ENCODE measurements at regions not wholly inside any gene's neighbourhood (a gene's known extent, or its start where the extent isn't known, plus 50 kb on each side); places are given as distances from the start of the nearest gene placed in this dataset.
"Not testable (repeated sequence)": the region's sequence is repeated elsewhere in the genome, so short reads cannot be mapped to it uniquely, and the experiment has no call there.

DNA sequence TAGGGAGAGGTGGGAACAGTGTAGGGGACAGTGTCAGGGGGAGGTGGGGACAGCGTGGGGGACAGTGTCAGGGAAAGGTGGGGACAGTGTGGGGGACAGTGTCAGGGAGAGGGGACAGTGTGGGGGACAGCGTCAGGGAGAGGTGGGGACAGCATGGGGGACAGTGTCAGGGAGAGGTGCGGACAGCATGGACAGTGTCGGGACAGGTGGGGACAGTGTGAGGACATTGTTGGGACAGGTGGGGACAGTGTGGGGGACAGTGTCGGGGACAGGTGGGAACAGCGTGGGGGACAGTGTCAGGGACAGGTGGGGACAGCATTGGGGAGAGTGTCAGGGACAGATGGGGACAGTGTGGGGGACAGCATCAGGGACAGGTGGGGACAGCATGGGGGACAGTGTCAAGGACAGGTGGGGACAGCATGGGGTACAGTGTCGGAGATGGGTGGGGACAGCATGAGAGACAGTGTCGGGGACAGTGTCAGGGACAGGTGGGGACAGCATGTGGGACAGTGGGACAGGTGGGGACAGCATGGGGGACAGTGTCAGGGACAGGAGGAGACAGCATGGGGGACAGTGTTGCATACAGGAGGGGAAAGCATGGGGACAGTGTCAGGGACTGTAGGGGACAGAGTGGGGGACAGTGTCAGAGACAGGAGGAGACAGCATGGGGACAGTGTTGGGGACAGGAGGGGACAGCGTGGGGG is 139.0 kb downstream of the TMEM121 start:
- Histone ChIP-seq H3K4me3 (ENCODE audit: insufficient read length, low read depth) (no peak overlapping the region), H3K4me1 (ENCODE audit: insufficient read depth, insufficient read length) (no peaks in the 10 kb centered on the region), H3K27me3 (ENCODE audit: insufficient read depth, insufficient read length) (no peaks in the 10 kb centered on the region), H3K9ac (ENCODE audit: insufficient read length, low read depth) (no peak overlapping the region), H3K36me3 (ENCODE audit: insufficient read depth, insufficient read length, low read length) (no peaks in the 10 kb centered on the region), H3K9me3 (ENCODE audit: insufficient read depth, low read length) (no peaks in the 10 kb centered on the region)
- no peak for TF ChIP-seq ZNF274 (IDR thresholded peaks at IDR 0.05; ENCODE audit: low read depth, low read length)
- no peak for TF ChIP-seq SUZ12 (IDR thresholded peaks at IDR 0.05; ENCODE audit: extremely low read depth, insufficient read depth, insufficient read length)
- TF ChIP-seq YY1 (IDR thresholded peaks at IDR 0.05; ENCODE audit: insufficient read depth, insufficient read length) = no peak
- no peak for DNase-seq (ENCODE audit: low read depth, low spot score)

DNA sequence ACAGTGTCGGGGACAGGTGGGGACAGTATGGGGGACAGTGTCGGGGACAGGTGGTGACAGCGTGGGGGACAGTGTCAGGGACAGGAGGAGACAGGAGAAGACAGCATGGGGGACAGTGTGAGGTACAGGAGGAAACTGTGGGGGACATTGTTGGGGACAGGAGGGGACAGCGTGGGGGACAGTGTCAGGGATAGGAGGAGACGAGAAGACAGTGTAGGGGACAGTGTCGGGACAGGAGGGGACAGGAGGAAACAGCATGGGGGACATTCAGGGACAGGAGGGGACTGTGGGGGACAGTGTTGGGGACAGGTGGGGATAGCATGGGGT is 139.5 kb downstream of the TMEM121 start:
- Histone ChIP-seq H3K27me3 (ENCODE audit: insufficient read depth, insufficient read length) (no peaks in the 10 kb centered on the region), H3K9ac (ENCODE audit: insufficient read length, low read depth) (no peak overlapping the region), H3K4me1 (ENCODE audit: insufficient read depth, insufficient read length) (no peaks in the 10 kb centered on the region), H3K9me3 (ENCODE audit: insufficient read depth, low read length) (no peaks in the 10 kb centered on the region), H3K4me3 (ENCODE audit: insufficient read length, low read depth) (no peak overlapping the region), H3K36me3 (ENCODE audit: insufficient read depth, insufficient read length, low read length) (no peaks in the 10 kb centered on the region)
- no peak for DNase-seq (ENCODE audit: low read depth, low spot score)
- no peak for TF ChIP-seq ZNF274 (IDR thresholded peaks at IDR 0.05; ENCODE audit: low read depth, low read length)
- TF ChIP-seq SUZ12 (IDR thresholded peaks at IDR 0.05; ENCODE audit: extremely low read depth, insufficient read depth, insufficient read length) = no peak

DNA sequence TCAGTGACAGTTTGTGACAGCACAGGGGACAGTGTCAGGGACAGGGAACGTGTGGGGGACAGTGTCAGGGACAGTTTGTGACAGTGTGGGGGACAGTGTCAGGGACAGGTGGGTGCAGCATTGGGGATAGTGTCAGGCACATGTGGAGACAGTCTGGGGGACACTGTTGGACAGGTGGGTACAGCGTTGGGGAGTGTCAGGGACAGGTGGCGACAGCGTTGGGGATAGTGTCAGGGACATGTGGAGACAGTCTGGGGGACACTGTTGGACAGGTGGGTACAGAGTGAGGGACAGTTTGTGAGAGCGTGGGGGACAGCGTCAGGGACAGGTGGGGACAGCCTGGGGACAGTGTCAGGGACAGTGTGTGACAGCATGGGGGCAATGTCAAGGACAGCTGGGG is 140.0 kb downstream of the TMEM121 start:
- H3K4me1 ChIP-seq (ENCODE audit: insufficient read depth, insufficient read length) = no peaks in the 10 kb centered on the region
- TF ChIP-seq SUZ12 (IDR thresholded peaks at IDR 0.05; ENCODE audit: extremely low read depth, insufficient read depth, insufficient read length) = no peak
- no peak for TF ChIP-seq ZNF274 (IDR thresholded peaks at IDR 0.05; ENCODE audit: low read depth, low read length)
- TF ChIP-seq YY1 (IDR thresholded peaks at IDR 0.05; ENCODE audit: insufficient read depth, insufficient read length) = no peak
- H3K27me3 ChIP-seq (ENCODE audit: insufficient read depth, insufficient read length) = no peaks in the 10 kb centered on the region
- H3K9ac ChIP-seq (ENCODE audit: insufficient read length, low read depth) = no peak overlapping the region
- H3K36me3 ChIP-seq (ENCODE audit: insufficient read depth, insufficient read length, low read length) = no peaks in the 10 kb centered on the region
- no peak for DNase-seq (ENCODE audit: low read depth, low spot score)
- no peaks in the 10 kb centered on the region for H3K9me3 ChIP-seq (ENCODE audit: insufficient read depth, low read length)
- H3K4me3 ChIP-seq (ENCODE audit: insufficient read length, low read depth) = no peak overlapping the region

DNA sequence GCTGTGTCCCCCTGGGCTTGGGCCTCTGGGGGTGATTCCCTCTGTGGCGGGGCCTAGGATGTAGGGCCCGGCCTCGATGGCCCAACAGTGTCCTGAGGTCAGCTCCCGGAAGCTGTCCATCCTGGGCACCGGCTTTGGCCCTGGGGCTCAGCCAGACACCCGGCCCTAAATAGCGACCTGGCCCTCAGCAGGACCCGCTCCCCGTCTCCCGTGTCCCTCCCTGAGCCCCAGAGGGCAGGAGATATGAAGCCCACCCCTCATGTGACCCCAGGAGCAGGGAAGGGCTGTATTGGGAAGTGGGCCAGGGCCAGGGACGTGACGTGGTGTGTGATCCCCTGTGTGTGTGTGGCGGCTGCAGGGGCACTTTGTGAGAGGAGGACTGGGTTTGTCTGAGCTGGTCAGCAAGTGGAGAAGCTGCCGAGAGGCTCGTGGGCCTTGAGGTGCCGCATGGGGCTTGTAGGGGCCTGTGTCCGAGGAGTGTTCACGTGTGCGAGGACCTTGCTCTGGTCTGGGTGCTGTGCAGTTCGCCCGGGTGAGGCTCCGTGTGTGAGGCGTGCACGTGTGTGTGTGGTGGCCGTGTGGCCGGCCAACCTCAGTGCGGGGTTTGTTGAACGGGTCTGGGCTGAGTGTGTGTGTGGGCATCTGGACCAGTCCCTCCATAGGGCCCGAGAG is 140.7 kb downstream of the TMEM121 start:
- not testable (repeated sequence) for H3K4me1 ChIP-seq (ENCODE audit: insufficient read depth, insufficient read length); H3K27me3 ChIP-seq (ENCODE audit: insufficient read depth, insufficient read length); H3K9me3 ChIP-seq (ENCODE audit: insufficient read depth, low read length); H3K9ac ChIP-seq (ENCODE audit: insufficient read length, low read depth); H3K4me3 ChIP-seq (ENCODE audit: insufficient read length, low read depth); H3K36me3 ChIP-seq (ENCODE audit: insufficient read depth, insufficient read length, low read length); DNase-seq (ENCODE audit: low read depth, low spot score)

DNA sequence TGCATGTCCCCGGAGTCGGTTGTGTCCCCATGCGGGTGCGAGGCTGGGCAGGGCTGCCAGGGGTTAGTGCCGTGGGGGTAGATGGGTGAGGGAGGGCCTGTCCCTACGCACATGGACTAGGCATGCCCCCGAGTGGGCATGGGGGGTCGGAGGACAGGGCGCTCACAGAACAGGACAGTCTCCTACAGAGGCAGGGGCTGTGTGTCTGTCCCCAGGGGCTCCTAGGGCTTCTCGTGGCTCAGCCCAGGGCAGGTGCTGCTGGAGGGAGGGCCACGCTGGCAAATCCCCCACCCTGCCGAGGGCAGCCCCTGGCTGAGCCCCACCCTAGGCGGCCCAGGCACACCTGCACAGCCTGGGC is 141.3 kb downstream of the TMEM121 start:
- H3K4me1 ChIP-seq (ENCODE audit: insufficient read depth, insufficient read length); H3K9me3 ChIP-seq (ENCODE audit: insufficient read depth, low read length); H3K9ac ChIP-seq (ENCODE audit: insufficient read length, low read depth); H3K27me3 ChIP-seq (ENCODE audit: insufficient read depth, insufficient read length); H3K4me3 ChIP-seq (ENCODE audit: insufficient read length, low read depth); H3K36me3 ChIP-seq (ENCODE audit: insufficient read depth, insufficient read length, low read length); DNase-seq (ENCODE audit: low read depth, low spot score): not testable (repeated sequence)

DNA sequence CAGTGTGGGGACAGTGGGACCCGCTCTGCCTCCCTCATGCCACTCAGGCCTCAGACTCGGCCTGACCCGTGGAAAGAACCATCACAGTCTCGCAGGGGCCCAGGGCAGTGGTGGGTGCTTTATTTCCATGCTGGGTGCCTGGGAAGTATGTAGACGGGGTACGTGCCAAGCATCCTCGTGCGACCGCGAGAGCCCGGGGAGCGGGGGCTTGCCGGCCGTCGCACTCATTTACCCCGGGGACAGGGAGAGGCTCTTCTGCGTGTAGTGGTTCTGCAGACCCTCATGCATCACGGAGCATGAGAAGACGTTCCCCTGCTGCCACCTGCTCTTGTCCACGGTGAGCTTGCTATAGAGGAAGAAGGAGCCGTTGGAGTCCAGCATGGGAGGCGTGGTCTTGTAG is 141.6 kb downstream of the TMEM121 start:
- H3K9me3 ChIP-seq (ENCODE audit: insufficient read depth, low read length); H3K9ac ChIP-seq (ENCODE audit: insufficient read length, low read depth); DNase-seq (ENCODE audit: low read depth, low spot score); H3K4me3 ChIP-seq (ENCODE audit: insufficient read length, low read depth); H3K36me3 ChIP-seq (ENCODE audit: insufficient read depth, insufficient read length, low read length); H3K4me1 ChIP-seq (ENCODE audit: insufficient read depth, insufficient read length); H3K27me3 ChIP-seq (ENCODE audit: insufficient read depth, insufficient read length): not testable (repeated sequence)

DNA sequence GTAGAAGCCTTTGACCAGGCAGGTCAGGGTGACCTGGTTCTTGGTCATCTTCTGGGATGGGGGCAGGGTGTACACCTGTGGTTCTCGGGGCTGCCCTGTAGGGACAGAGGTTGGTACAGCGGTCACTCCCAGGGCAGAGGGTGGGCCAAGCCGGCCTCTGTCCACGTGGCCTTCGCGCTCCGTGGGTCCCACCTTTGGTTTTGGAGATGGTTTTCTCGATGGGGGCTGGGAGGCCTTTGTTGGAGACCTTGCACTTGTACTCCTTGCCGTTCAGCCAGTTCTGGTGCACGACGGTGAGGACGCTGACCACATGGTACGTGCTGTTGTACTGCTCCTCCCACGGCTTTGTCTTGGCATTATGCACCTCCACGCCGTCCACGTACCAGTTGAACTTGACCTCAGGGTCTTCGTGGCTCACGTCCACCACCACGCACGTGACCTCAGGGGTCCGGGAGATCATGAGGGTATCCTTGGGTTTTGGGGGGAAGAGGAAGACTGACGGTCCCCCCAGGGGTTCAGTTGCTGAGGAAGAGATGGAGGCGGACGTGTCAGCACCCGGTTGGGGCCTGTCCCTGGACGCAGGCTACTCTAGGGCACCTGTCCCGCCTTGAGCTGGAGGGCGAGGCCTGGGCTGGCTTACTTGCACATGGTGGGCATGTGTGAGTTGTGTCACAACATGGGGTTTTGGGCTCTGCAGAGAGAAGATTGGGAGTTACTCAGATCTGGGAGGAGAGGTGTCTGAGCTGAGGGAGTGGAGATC is 142.3 kb downstream of the TMEM121 start:
- not testable (repeated sequence) for H3K27me3 ChIP-seq (ENCODE audit: insufficient read depth, insufficient read length); DNase-seq (ENCODE audit: low read depth, low spot score); H3K4me1 ChIP-seq (ENCODE audit: insufficient read depth, insufficient read length); H3K9ac ChIP-seq (ENCODE audit: insufficient read length, low read depth); H3K36me3 ChIP-seq (ENCODE audit: insufficient read depth, insufficient read length, low read length); H3K4me3 ChIP-seq (ENCODE audit: insufficient read length, low read depth); H3K9me3 ChIP-seq (ENCODE audit: insufficient read depth, low read length)

DNA sequence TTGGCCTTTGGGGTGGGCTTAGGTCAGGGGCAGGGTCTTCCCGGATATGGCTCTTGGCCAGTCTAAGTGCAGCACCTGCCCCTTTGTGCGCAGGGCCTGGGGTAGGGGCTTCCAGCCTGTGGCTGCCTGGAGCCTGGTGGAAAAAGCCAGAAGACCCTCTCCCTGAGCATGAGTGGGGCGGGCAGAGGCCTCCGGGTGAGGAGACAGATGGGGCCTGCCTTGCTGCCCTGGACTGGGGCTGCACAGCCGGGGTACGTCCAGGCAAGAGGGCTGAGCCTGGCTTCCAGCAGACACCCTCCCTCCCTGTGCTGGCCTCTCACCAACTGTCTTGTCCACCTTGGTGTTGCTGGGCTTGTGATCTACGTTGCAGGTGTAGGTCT is 142.8 kb downstream of the TMEM121 start:
- not testable (repeated sequence) for H3K36me3 ChIP-seq (ENCODE audit: insufficient read depth, insufficient read length, low read length); H3K9ac ChIP-seq (ENCODE audit: insufficient read length, low read depth); H3K9me3 ChIP-seq (ENCODE audit: insufficient read depth, low read length); H3K4me1 ChIP-seq (ENCODE audit: insufficient read depth, insufficient read length); H3K4me3 ChIP-seq (ENCODE audit: insufficient read length, low read depth); DNase-seq (ENCODE audit: low read depth, low spot score); H3K27me3 ChIP-seq (ENCODE audit: insufficient read depth, insufficient read length)

DNA sequence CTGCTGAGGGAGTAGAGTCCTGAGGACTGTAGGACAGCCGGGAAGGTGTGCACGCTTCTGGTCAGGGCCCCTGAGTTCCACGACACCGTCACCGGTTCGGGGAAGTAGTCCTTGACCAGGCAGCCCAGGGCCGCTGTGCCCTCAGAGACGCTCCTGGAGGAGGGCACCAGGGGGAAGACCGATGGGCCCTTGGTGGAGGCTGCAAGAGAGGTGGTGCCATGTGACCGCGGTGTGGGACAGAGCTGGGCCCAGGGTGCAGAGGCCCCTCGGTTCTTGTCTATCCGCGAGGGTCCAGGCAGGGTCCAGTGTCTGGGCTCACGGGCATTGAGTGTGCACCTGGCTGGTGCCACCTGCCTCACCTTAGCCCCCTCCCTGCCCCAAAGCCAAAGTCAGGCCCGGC is 143.3 kb downstream of the TMEM121 start:
- H3K9me3 ChIP-seq (ENCODE audit: insufficient read depth, low read length); H3K9ac ChIP-seq (ENCODE audit: insufficient read length, low read depth); H3K36me3 ChIP-seq (ENCODE audit: insufficient read depth, insufficient read length, low read length): not testable (repeated sequence)

DNA sequence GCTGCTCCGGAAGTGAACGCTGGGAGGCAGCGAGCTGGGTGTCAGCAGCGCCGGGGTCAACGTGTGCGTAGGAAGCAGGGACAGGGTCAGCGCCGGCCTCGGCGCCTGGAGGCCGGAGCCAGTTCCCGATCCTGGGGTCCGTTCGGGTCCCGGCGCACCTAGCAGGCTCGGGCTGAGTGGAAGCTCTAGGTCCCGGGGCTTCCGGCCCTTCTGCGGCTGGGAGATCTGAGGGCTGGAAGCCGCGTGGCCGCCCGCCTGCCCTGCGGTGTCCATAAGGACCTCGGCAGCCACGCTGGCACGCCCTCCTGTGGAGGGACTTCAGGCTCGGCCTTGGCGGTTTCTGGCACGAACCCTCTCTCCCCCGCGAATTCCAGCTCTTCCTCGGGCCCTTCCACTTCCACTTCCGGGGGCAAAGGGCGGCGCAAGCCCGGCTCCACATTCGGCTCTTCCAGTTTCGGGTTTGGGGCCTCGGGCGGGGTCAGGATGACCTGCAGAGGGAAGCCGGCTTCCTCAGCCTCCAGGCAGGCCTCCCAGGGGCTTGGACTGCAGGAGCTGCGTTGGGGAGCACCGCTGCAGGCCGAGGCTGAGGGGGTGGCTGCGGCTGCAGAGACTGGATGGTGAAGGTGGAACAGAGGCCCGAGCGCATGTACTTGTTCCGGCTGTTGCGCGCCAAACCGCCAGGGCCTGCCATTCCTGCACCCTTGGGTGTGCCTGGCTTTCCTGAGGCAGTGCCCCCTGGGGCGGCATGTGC is 146.2 kb downstream of the TMEM121 start:
- H3K4me3 ChIP-seq (ENCODE audit: insufficient read length, low read depth); DNase-seq (ENCODE audit: low read depth, low spot score); H3K9ac ChIP-seq (ENCODE audit: insufficient read length, low read depth); H3K9me3 ChIP-seq (ENCODE audit: insufficient read depth, low read length); H3K4me1 ChIP-seq (ENCODE audit: insufficient read depth, insufficient read length); H3K36me3 ChIP-seq (ENCODE audit: insufficient read depth, insufficient read length, low read length); H3K27me3 ChIP-seq (ENCODE audit: insufficient read depth, insufficient read length): not testable (repeated sequence)

More for the DNA sequence above, 143.3 kb downstream of the TMEM121 start:
- H3K4me3 ChIP-seq (ENCODE audit: insufficient read length, low read depth); H3K27me3 ChIP-seq (ENCODE audit: insufficient read depth, insufficient read length); H3K4me1 ChIP-seq (ENCODE audit: insufficient read depth, insufficient read length); DNase-seq (ENCODE audit: low read depth, low spot score): not testable (repeated sequence)

All from NT2/D1 (cell line).